Neural crest cell (in vitro differentiated cells): ENCODE measurements at regions not wholly inside any gene's neighbourhood (a gene's known extent, or its start where the extent isn't known, plus 50 kb on each side); places are given as distances from the start of the nearest gene placed in this dataset.

Experiments used
- DNase-seq: peaks from one replicate; pipeline ENCODE4 v3.0.0; 2021; ENCODE audit warnings: low read depth, mixed read lengths, low spot score
- H3K27ac Mint-ChIP-seq: one replicate; pipeline ENCODE4 v1.8.0; 2021; ENCODE audit warnings: mild to moderate bottlenecking, mixed read lengths; ENCODE audit not compliant: unreplicated experiment
- H3K27me3 Mint-ChIP-seq: 2 replicates; pipeline ENCODE4 v1.8.0; 2021; ENCODE audit warnings: low read depth, mild to moderate bottlenecking, mixed read lengths
- H3K36me3 Mint-ChIP-seq: 2 replicates; pipeline ENCODE4 v1.8.0; 2021; ENCODE audit warnings: low read depth, mild to moderate bottlenecking, mixed read lengths
- H3K4me1 Mint-ChIP-seq: 2 replicates; pipeline ENCODE4 v1.8.0; 2021; ENCODE audit warnings: mixed read lengths
- H3K4me3 Mint-ChIP-seq: one replicate; pipeline ENCODE4 v1.8.0; 2021; ENCODE audit warnings: mild to moderate bottlenecking, mixed read lengths
- H3K9me3 Mint-ChIP-seq: 2 replicates; pipeline ENCODE4 v1.8.0; 2021; ENCODE audit warnings: mixed read lengths
- TF ChIP-seq, protein P1 (sequence below): fragments of 200-600 bp; sonication (generic); conservative IDR thresholded peaks from 2 replicates; pipeline ENCODE4 v1.5.0; 2021; ENCODE audit warnings: antibody characterized with exemption, mild to moderate bottlenecking

DNA sequence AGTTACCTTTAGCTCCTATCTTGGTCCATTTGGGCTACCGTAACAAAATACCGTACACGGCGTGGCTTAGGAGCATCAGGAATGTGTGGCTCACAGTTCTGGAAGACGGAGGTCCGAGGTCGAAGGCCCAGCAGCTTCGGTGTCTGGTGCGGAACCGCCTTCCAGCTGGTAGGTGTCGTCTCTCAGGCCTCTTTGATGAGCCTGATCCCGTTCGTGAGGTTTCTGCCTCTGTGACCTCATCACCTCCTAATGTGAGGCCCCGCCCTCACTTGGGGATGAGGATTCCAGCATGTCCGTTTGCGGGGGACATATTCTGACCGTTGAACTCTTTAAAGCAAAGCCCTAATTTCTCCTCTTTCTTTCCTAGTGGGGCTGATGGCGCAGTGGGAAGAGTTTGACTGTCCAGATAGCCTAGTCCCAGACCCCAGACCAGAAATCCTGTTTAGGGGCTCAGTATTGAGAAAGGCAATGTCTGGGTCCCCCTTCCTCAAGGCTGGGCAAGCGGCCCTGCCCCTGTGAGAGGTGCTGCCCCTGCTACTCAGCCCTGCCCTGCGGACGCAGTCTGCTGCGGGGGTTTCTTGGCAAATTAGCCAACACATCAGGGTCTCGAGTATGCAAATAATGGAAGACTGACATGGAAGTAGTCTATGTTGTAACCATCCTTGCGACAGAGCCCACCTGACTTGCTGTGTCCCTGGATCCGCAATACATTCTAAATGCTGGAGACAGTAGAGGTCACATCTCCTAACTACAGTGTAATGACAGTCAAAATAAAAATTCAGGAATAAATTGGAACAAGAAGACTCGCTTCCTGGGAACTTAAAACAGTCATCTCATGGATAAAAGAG lies 128.0 kb downstream of the ASB1 start:
- Mint-ChIP-seq H3K9me3 (no peaks in the 10 kb centered on the region), H3K27me3 (no peaks in the 10 kb centered on the region), H3K4me1 (no peaks in the 10 kb centered on the region), H3K4me3 (no peak overlapping the region), H3K27ac (no peak overlapping the region), H3K36me3 (no peaks in the 10 kb centered on the region)
- DNase-seq: no peak
- TF ChIP-seq, protein P1, sequence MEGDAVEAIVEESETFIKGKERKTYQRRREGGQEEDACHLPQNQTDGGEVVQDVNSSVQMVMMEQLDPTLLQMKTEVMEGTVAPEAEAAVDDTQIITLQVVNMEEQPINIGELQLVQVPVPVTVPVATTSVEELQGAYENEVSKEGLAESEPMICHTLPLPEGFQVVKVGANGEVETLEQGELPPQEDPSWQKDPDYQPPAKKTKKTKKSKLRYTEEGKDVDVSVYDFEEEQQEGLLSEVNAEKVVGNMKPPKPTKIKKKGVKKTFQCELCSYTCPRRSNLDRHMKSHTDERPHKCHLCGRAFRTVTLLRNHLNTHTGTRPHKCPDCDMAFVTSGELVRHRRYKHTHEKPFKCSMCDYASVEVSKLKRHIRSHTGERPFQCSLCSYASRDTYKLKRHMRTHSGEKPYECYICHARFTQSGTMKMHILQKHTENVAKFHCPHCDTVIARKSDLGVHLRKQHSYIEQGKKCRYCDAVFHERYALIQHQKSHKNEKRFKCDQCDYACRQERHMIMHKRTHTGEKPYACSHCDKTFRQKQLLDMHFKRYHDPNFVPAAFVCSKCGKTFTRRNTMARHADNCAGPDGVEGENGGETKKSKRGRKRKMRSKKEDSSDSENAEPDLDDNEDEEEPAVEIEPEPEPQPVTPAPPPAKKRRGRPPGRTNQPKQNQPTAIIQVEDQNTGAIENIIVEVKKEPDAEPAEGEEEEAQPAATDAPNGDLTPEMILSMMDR: no peak

DNA sequence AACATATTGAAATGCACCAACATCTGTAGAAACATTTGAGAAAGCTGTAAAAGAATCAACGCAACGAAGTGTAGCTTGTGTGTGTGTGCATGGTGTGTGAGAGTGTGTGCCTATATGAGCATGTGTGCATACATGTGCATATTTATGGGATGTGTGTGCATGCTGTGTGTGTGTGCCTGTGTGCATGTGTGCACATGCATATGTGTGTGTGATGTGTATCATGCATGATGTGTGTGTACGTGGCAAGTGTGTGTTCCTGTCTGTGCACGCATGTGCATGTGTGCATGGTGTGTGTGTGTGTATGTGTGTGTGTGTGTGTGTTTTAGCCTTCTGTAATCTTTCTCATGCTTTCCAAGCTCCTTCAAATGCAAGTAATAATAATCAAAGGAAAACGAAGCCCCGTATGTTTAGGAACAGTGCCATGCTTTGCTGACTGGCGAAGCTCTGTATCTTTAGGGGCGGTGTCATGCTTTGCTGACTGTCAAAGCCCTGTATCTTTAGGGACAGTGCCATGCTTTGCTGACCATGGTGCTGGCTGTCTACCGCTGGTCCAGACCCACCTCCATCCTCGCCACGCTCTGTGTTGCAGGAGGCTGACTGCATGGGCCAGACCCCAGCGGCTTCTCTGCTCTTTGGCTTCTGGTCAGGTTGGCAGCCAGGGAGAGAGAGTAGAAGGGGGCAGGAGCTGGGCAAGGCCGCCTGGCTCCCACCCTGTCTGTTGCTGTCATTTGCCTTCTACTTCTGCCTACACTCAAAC lies 129.2 kb downstream of the ASB1 start:
- no peak overlapping the region for H3K4me3 Mint-ChIP-seq
- DNase-seq: no peak
- no peak overlapping the region for H3K27ac Mint-ChIP-seq

DNA sequence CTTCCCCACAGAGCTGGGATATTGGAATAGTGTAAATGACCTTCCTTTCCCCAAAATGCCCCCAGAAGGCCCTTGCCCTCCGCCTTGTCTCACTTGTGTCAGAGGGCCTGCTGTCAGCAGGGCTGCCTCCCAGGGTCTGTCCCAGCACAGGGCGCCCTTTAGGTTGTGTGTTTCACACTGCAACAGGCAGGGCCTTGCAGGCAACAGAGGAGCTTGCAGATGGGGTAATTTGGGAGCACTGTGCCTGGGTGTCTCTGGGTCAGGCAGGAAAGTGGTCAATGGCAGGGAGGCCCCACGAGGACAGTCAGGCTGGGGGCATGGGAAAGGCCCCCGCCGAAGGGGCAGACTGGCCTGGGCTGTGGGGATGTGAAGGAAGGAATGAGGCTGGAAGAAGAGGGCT lies 130.7 kb downstream of the ASB1 start:
- Mint-ChIP-seq H3K27me3 (no peaks in the 10 kb centered on the region), H3K4me1 (no peaks in the 10 kb centered on the region), H3K27ac (peak overlapping the region; percentile 75), H3K4me3 (no peak overlapping the region), H3K9me3 (no peaks in the 10 kb centered on the region), H3K36me3 (no peaks in the 10 kb centered on the region)
- DNase-seq: no peak
- TF ChIP-seq, protein P1: no peak

More for the DNA sequence above, 129.2 kb downstream of the ASB1 start:
- TF ChIP-seq, protein P1: no peak
- Mint-ChIP-seq H3K27me3 (no peaks in the 10 kb centered on the region), H3K36me3 (no peaks in the 10 kb centered on the region), H3K9me3 (no peaks in the 10 kb centered on the region), H3K4me1 (no peaks in the 10 kb centered on the region)

DNA sequence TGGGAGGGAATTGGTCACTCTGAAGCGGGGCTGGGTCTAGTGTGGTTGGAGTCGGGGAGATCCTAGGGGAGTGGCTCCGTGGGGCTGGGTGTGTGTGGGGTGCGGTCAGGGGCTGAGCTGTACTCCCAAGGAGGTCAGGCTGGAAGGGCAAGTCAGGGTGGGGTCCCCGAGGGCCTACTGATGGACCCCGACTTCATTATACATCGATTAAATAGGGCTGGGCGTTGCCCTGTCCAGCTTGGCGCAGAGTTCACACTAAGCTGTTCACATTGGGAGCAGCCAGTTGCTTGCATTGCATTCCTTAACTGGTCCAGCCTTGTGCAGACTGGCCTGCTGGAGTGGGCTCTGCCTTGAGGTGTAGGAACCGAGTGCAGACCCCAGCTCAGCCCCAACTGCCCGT lies 131.2 kb downstream of the ASB1 start:
- TF ChIP-seq, protein P1: no peak

DNA sequence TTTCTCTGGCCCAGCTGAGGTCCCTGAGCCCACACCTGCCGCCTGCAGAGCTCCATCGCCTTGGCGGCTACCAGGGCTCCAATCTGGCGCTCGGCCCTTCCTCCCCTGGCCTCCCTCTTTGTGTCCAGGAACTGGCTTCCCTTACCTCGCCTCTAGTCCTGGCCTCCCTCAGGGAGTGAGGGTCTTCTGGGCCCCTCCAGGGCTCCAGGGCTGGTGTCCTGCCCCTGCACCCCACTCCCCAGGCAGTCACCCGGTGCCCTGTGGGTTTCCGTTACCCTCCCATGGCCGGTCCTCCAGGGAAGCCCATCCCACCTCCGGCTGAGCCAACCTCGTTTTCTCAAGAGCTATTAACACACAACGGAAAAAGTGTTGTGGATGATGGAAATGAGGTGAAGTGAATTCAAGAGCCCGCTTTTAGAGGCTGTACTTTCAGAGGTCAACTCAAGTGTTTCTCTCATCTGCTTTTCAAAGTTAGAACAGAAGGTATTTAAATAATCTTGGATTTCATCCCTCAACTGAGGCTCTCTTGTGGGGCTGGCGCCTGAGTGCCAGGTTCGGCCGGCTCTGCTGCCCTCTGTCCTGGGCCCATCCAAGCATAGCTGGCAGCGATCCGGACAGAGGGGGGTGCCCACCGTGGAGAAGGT lies 131.9 kb downstream of the ASB1 start:
- DNase-seq: no peak
- TF ChIP-seq, protein P1: no peak
- Mint-ChIP-seq H3K9me3 (no peaks in the 10 kb centered on the region), H3K4me3 (no peak overlapping the region), H3K27ac (no peak overlapping the region), H3K27me3 (no peaks in the 10 kb centered on the region), H3K36me3 (no peaks in the 10 kb centered on the region), H3K4me1 (no peaks in the 10 kb centered on the region)

More for the DNA sequence above, 131.2 kb downstream of the ASB1 start:
- Mint-ChIP-seq H3K9me3 (no peaks in the 10 kb centered on the region), H3K36me3 (no peaks in the 10 kb centered on the region), H3K27ac (peak overlapping the region; percentile 75), H3K4me3 (no peak overlapping the region), H3K27me3 (no peaks in the 10 kb centered on the region), H3K4me1 (no peaks in the 10 kb centered on the region)
- DNase-seq: no peak
